ENCODE measurements at regions not wholly inside any gene's neighbourhood (a gene's known extent, or its start where the extent isn't known, plus 50 kb on each side); places are given as distances from the start of the nearest gene placed in this dataset.

DNA sequence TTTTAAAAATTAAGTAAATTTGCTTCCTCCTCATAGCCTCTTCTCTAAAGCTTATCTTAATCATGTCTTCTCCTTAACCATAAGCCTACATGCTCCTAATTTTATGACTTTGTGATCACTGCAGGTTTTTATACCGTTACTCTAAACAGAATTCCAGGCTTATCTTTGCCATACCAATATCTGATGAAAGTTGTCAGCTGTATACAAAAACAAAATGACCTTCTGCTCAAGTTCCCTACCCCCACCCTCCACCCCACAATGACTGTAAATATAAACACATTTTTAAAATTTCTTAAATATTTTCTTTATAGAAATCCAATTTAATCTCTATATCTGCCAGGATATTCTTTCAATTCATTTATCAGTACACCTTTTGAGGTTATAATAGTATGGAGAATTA, 60.5 kb upstream of the SGK1 start:
- no peak for DNase-seq

DNA sequence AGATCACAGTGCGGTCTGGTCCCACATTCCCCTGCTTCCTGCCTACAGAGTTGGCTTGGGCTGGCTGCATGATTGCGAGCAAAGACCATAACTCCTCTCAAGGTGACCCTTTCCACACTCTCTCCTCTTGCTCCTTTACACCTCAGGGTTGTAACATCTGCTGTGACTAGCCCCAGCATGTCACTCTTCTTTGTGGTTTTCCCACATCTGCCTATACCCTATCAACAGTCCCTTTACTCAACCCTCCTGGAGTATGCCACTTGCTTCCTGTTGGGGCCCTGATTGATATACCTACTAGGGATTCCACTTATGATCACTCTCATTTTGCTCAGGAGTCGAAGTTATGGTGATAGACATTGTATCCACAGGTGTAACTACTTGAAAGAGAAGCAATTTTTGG, 58.9 kb upstream of the SGK1 start:
- DNase-seq: no peak

DNA sequence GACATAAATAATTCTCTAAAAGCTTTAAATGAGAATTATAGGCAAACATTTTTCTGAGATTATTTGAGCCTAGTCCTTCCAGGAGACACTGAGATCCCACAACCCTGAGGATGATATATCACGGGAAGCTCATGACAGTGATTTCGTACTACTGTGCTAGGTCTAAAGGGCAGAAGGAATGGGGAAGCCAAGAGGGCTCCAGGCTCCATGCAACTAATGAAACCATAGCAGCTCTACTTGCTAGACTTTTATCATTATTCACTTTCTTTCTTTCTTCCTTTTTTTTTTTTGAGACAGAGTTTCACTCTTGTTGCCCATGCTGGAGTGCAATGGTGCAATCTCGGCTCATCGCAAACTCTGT, 57.3 kb upstream of the SGK1 start:
- no peak for DNase-seq

GRCh38 chr6:134374491-134375219, 56.7 kb upstream of the SGK1 start:
- DNase-seq: no peak

DNA sequence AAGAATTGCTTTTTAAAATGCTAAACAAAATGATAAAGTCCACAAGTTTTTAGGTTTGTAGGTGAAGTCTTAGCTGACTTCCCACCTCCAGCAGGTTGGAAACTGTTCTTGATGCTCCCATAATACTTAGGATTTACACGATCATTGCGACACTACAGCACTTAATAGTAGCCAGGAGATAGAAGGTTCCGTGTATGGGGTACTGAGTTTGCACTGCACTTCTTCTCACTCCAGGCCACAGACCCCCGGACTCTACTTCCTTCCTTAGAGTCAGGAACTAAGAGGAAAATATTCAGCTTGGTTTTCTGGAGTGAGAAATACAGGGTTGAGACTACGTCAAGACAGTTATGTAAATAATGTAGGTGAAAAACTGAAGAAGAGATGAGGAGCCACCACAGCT, 56.1 kb upstream of the SGK1 start:
- DNase-seq: no peak

- no peak for DNase-seq
Observed at GRCh38 chr6:134373282-134373922, 55.5 kb upstream of the SGK1 start.

GRCh38 chr6:134372603-134373281, 54.8 kb upstream of the SGK1 start:
- DNase-seq: no peak

GRCh38 chr6:134368670-134369069, 50.8 kb upstream of the SGK1 start:
- DNase-seq: no peak
